HCT116 (cell line): ENCODE measurements at regions not wholly inside any gene's neighbourhood (a gene's known extent, or its start where the extent isn't known, plus 50 kb on each side); places are given as distances from the start of the nearest gene placed in this dataset.

ENCODE experiments used
- ATAC-seq: fragments of 200-7000 bp; cut with Tn5 transposase; 2 replicates; pipeline ENCODE4 v1.9.1; 2020; ENCODE audit warnings: mild to moderate bottlenecking, moderate library complexity
- BruUV-seq: library from RNA; stranded (reverse); fragments of 400-500 nt; replicated peaks from 2 replicates; lab custom pipeline; 2021; lab: Mats Ljungman, UMichigan
- CTCF ChIA-PET: fragments of 300-600 bp; sonication (Branson Sonifier 250); formaldehyde crosslinking; loops from one replicate; lab custom pipeline; 2021; ENCODE audit warnings: antibody characterized with exemption; lab: Charles Lee
- POLR2A ChIA-PET: fragments of 300-600, 350-600 bp; sonication (Branson Sonifier 250); formaldehyde crosslinking; loops from one replicate; lab custom pipeline; 2021; ENCODE audit warnings: antibody characterized with exemption; lab: Charles Lee
- RAD21 ChIA-PET, 2 experiments: fragments of 300-600 bp; sonication (Branson Sonifier 250); formaldehyde crosslinking; loops; one replicate each; lab custom pipeline; 2023; ENCODE audit warnings: low total read pairs in 2 of 2; ENCODE audit not compliant: uncharacterized antibody in 2 of 2, unreplicated experiment in 2 of 2, low non-redundant PET in 1 of 2; lab: Charles Lee
- DNase-seq: peaks from one replicate; pipeline ENCODE4 v3.0.0-alpha.2; 2010; ENCODE audit warnings: low read depth, low spot score
- H2AFZ ChIP-seq: fragments of 200-600 bp; shearing (Covaris generic), sonication (generic); 2 replicates; pipeline ENCODE4 v1.6.1; 2017; ENCODE audit warnings: low read depth, mixed run types, mixed read lengths, antibody characterized with exemption, low read length; ENCODE audit not compliant: poor library complexity, severe bottlenecking
- H3K27ac ChIP-seq: 2 replicates; pipeline ENCODE4 v1.5.1; 2012; ENCODE audit warnings: low read depth, low read length
- H3K27me3 ChIP-seq: fragments of 200-600 bp; sonication (generic); 2 replicates; pipeline ENCODE4 v1.6.1; 2016; ENCODE audit warnings: mixed run types, low read length, mixed read lengths; ENCODE audit not compliant: insufficient read depth
- H3K36me3 ChIP-seq, 2 experiments: fragments of 200-500 bp in 1 of 2; fragments of 200-600 bp in 1 of 2; sonication (Bioruptor generic) in 1 of 2; sonication (generic) in 1 of 2; 2 replicates each; pipeline versions ENCODE4 v1.5.1 to v1.6.1; 2014 to 2016; ENCODE audit warnings: low read length in 2 of 2, inconsistent platforms in 1 of 2, mixed read lengths in 1 of 2, mixed run types in 1 of 2; ENCODE audit not compliant: insufficient read depth in 2 of 2, control insufficient read depth in 1 of 2
- H3K4me1 ChIP-seq, 2 experiments: fragments of 200-600 bp in 1 of 2; sonication (generic) in 1 of 2; 2 replicates each; pipeline versions ENCODE4 v1.5.1 to v1.6.1; 2012 to 2017; ENCODE audit warnings: low read length in 2 of 2, inconsistent platforms in 1 of 2, mild to moderate bottlenecking in 1 of 2, mixed read lengths in 1 of 2, mixed run types in 1 of 2, moderate library complexity in 1 of 2; ENCODE audit not compliant: insufficient read depth in 2 of 2, control insufficient read depth in 1 of 2
- H3K4me2 ChIP-seq: fragments of 200-600 bp; sonication (generic); 2 replicates; pipeline ENCODE4 v1.6.1; 2017; ENCODE audit warnings: mixed run types, low read length, mixed read lengths
- H3K4me3 ChIP-seq, 2 experiments: fragments of 200-600 bp in 1 of 2; sonication (generic) in 1 of 2; replicated peaks in 1 of 2; 2 replicates each; pipeline ENCODE4 v1.5.1; 2011 to 2016; ENCODE audit warnings: low read length in 2 of 2, control low read depth in 1 of 2, low read depth in 1 of 2, mild to moderate bottlenecking in 1 of 2, mixed read lengths in 1 of 2, mixed run types in 1 of 2
- H3K79me2 ChIP-seq: fragments of 200-600 bp; sonication (generic); 2 replicates; pipeline ENCODE4 v1.6.1; 2017; ENCODE audit warnings: mild to moderate bottlenecking, mixed run types, low read length, moderate library complexity, mixed read lengths; ENCODE audit not compliant: insufficient read depth
- H3K9ac ChIP-seq: fragments of 200-600 bp; sonication (generic); 2 replicates; pipeline ENCODE4 v1.6.1; 2016; ENCODE audit warnings: low read length, mixed read lengths
- H3K9me2 ChIP-seq: fragments of 200-600 bp; sonication (generic), shearing (Covaris generic); 2 replicates; pipeline ENCODE4 v1.6.1; 2017; ENCODE audit warnings: mixed run types, mild to moderate bottlenecking, moderate library complexity; ENCODE audit not compliant: insufficient read depth
- H3K9me3 ChIP-seq, 2 experiments: fragments of 200-500 bp in 1 of 2; fragments of 200-600 bp in 1 of 2; sonication (Bioruptor generic) in 1 of 2; sonication (generic) in 1 of 2; 2 replicates each; pipeline ENCODE4 v1.6.1; 2014 to 2017; ENCODE audit warnings: low read length in 2 of 2, mixed read lengths in 2 of 2, inconsistent platforms in 1 of 2, low read depth in 1 of 2, mild to moderate bottlenecking in 1 of 2, mixed run types in 1 of 2, moderate library complexity in 1 of 2; ENCODE audit not compliant: control insufficient read depth in 1 of 2, insufficient read depth in 1 of 2
- H4K20me1 ChIP-seq: fragments of 200-600 bp; sonication (generic), shearing (Covaris generic); 2 replicates; pipeline ENCODE4 v1.6.1; 2017; ENCODE audit warnings: mixed run types, mild to moderate bottlenecking, moderate library complexity; ENCODE audit not compliant: insufficient read depth
- ATF3 ChIP-seq: IDR thresholded peaks from 2 replicates; pipeline ENCODE4 v1.6.1; 2012
- EGR1 ChIP-seq: IDR thresholded peaks from 2 replicates; pipeline ENCODE4 v1.6.1; 2012; ENCODE audit warnings: low read depth
- MAX ChIP-seq: IDR thresholded peaks from 2 replicates; pipeline ENCODE4 v1.6.1; 2012
- POLR2AphosphoS5 ChIP-seq: IDR thresholded peaks from 2 replicates; pipeline ENCODE4 v1.6.1; 2011; ENCODE audit warnings: mild to moderate bottlenecking, low read depth, low read length, moderate library complexity
- RAD21 ChIP-seq: IDR thresholded peaks from 2 replicates; pipeline ENCODE4 v1.6.1; 2012; ENCODE audit warnings: low read depth, mild to moderate bottlenecking
- REST ChIP-seq: IDR thresholded peaks from 2 replicates; pipeline ENCODE4 v1.6.1; 2012; ENCODE audit warnings: low read depth
- SIN3A ChIP-seq: IDR thresholded peaks from 2 replicates; pipeline ENCODE4 v1.6.1; 2012; ENCODE audit warnings: low read depth
- SP1 ChIP-seq: IDR thresholded peaks from 2 replicates; pipeline ENCODE4 v1.6.1; 2012; ENCODE audit warnings: low read depth
- TCF7L2 ChIP-seq: IDR thresholded peaks from 2 replicates; pipeline ENCODE4 v1.7.0; 2011; ENCODE audit warnings: borderline replicate concordance, inconsistent platforms; ENCODE audit not compliant: insufficient read depth, insufficient read length; ENCODE audit errors: extremely low read depth
- YY1 ChIP-seq: IDR thresholded peaks from 2 replicates; pipeline ENCODE4 v1.6.1; 2011; ENCODE audit warnings: low read length, low read depth, moderate library complexity, mild to moderate bottlenecking; ENCODE audit not compliant: insufficient replicate concordance; ENCODE audit errors: extremely low read depth
- ZBTB33 ChIP-seq: IDR thresholded peaks from 2 replicates; pipeline ENCODE4 v1.6.1; 2011; ENCODE audit warnings: mild to moderate bottlenecking, low read length, moderate library complexity; ENCODE audit not compliant: insufficient replicate concordance; ENCODE audit errors: extremely low read depth
- intact Hi-C: fragments of 100-400 bp; cut with micrococcal nuclease; formaldehyde crosslinking; loops from 2 replicates; pipeline ENCODE4 v1.10.0; 2022

GRCh38 chr2:109998-110397 is 63.7 kb upstream of the FAM110C start:
- Histone ChIP-seq H3K4me1 (no peaks in the 10 kb centered on the region), H3K4me2 (no peak overlapping the region), H3K9ac (no peak overlapping the region), H3K36me3 (no peaks in the 10 kb centered on the region), H3K4me3 (no peak overlapping the region), H2AFZ (no peak overlapping the region), H3K9me2 (no peaks in the 10 kb centered on the region), H3K9me3 (no peaks in the 10 kb centered on the region), H3K79me2 (no peaks in the 10 kb centered on the region), H3K27me3 (no peaks in the 10 kb centered on the region), H4K20me1 (no peaks in the 10 kb centered on the region), H3K27ac (no peak overlapping the region)
- ATAC-seq (no peak), DNase-seq (no peak)
- intact Hi-C loops, result no loop called here
- no TSS peak for BruUV-seq
- POLR2A ChIA-PET, result no interaction called here
- TF ChIP-seq REST, result no peak
- CTCF ChIA-PET, result no interaction called here
- RAD21 ChIA-PET, result no interaction called here

GRCh38 chr2:108920-109809 is 62.9 kb upstream of the FAM110C start:
- Histone ChIP-seq H3K4me2 (no peak overlapping the region), H4K20me1 (no peaks in the 10 kb centered on the region), H3K27me3 (no peaks in the 10 kb centered on the region), H3K4me1 (no peaks in the 10 kb centered on the region), H2AFZ (peak overlapping the region; percentile 56), H3K9me3 (no peaks in the 10 kb centered on the region), H3K4me3 (no peak overlapping the region), H3K79me2 (no peaks in the 10 kb centered on the region), H3K9ac (no peak overlapping the region), H3K27ac (no peak overlapping the region), H3K36me3 (no peaks in the 10 kb centered on the region), H3K9me2 (no peaks in the 10 kb centered on the region)
- intact Hi-C loops, result no loop called here
- CTCF ChIA-PET, result no interaction called here
- ATAC-seq (no peak), DNase-seq (no peak)
- BruUV-seq, result no TSS peak
- POLR2A ChIA-PET, result no interaction called here
- RAD21 ChIA-PET, result no interaction called here
- no peak for TF ChIP-seq SP1
- no peak for TF ChIP-seq EGR1
- TF ChIP-seq MAX, result no peak
- no peak for TF ChIP-seq POLR2AphosphoS5
- no peak for TF ChIP-seq TCF7L2
- no peak for TF ChIP-seq SIN3A
- TF ChIP-seq ZBTB33, result no peak
- TF ChIP-seq ATF3, result no peak
- TF ChIP-seq RAD21, result no peak
- no peak for TF ChIP-seq YY1
